ENCODE measurements at regions not wholly inside any gene's neighbourhood (a gene's known extent, or its start where the extent isn't known, plus 50 kb on each side); places are given as distances from the start of the nearest gene placed in this dataset.

GRCh38 chr12:94750864-94751263 is 100.5 kb upstream of the TMCC3 start:
- no peak for DNase-seq (ENCODE audit: low spot score)

- DNase-seq (ENCODE audit: low spot score) = no peak
Observed at GRCh38 chr12:94749890-94750289, 99.5 kb upstream of the TMCC3 start.

GRCh38 chr12:94749455-94749854 is 99.1 kb upstream of the TMCC3 start:
- no peak for DNase-seq (ENCODE audit: low spot score)

- DNase-seq (ENCODE audit: low spot score) = no peak
Observed at GRCh38 chr12:94748726-94749421, 98.5 kb upstream of the TMCC3 start.

- no peak for DNase-seq (ENCODE audit: low spot score)
Observed at GRCh38 chr12:94745562-94745961, 95.2 kb upstream of the TMCC3 start.

GRCh38 chr12:94743174-94743573 is 92.8 kb upstream of the TMCC3 start:
- DNase-seq (ENCODE audit: low spot score) = no peak

GRCh38 chr12:94740601-94741362 is 90.4 kb upstream of the TMCC3 start:
- no peak for DNase-seq (ENCODE audit: low spot score)

GRCh38 chr12:94736820-94737219 is 86.5 kb upstream of the TMCC3 start:
- DNase-seq (ENCODE audit: low spot score) = no peak

- no peak for DNase-seq (ENCODE audit: low spot score)
Observed at GRCh38 chr12:94736004-94736403, 85.6 kb upstream of the TMCC3 start.

GRCh38 chr12:94733727-94734126 is 83.4 kb upstream of the TMCC3 start:
- DNase-seq (ENCODE audit: low spot score) = no peak

GRCh38 chr12:94732367-94732990 is 82.1 kb upstream of the TMCC3 start:
- no peak for DNase-seq (ENCODE audit: low spot score)

- DNase-seq (ENCODE audit: low spot score) = no peak
Observed at GRCh38 chr12:94731733-94732360, 81.5 kb upstream of the TMCC3 start.

GRCh38 chr12:94730847-94731246 is 80.5 kb upstream of the TMCC3 start:
- DNase-seq (ENCODE audit: low spot score) = no peak

- no peak for DNase-seq (ENCODE audit: low spot score)
Observed at GRCh38 chr12:94726236-94726835, 76.0 kb upstream of the TMCC3 start.

- DNase-seq (ENCODE audit: low spot score) = no peak
Observed at GRCh38 chr12:94725375-94726168, 75.2 kb upstream of the TMCC3 start.

GRCh38 chr12:94722664-94723063 is 72.3 kb upstream of the TMCC3 start:
- no peak for DNase-seq (ENCODE audit: low spot score)

- no peak for DNase-seq (ENCODE audit: low spot score)
Observed at GRCh38 chr12:94721173-94721572, 70.8 kb upstream of the TMCC3 start.

- no peak for DNase-seq (ENCODE audit: low spot score)
Observed at GRCh38 chr12:94718114-94718513, 67.8 kb upstream of the TMCC3 start.

- DNase-seq (ENCODE audit: low spot score) = no peak
Observed at GRCh38 chr12:94717656-94718055, 67.3 kb upstream of the TMCC3 start.

- DNase-seq (ENCODE audit: low spot score) = no peak
Observed at GRCh38 chr12:94717108-94717507, 66.8 kb upstream of the TMCC3 start.

GRCh38 chr12:94716339-94716738 is 66.0 kb upstream of the TMCC3 start:
- DNase-seq (ENCODE audit: low spot score) = no peak
